ENCODE measurements at regions not wholly inside any gene's neighbourhood (a gene's known extent, or its start where the extent isn't known, plus 50 kb on each side); places are given as distances from the start of the nearest gene placed in this dataset.

GRCh38 chr11:11142430-11142829, 210.6 kb downstream of the CSNK2A3 start:
- TF ChIP-seq POLR2AphosphoS5 (IDR thresholded peaks at IDR 0.05), result no peak
- no peak for TF ChIP-seq POLR2A (IDR thresholded peaks at IDR 0.05)
- no peak for TF ChIP-seq CTCF (IDR thresholded peaks at IDR 0.05)
- TF ChIP-seq EP300 (IDR thresholded peaks at IDR 0.05), result no peak

All from stomach (tissue), 4 donors.